Activated effector memory CD4-positive, alpha-beta T cell treated with anti-CD3 and anti-CD28 coated beads, Interleukin-2, amount 50 U/mL, for 16 hours (primary cell): ENCODE measurements at regions not wholly inside any gene's neighbourhood (a gene's known extent, or its start where the extent isn't known, plus 50 kb on each side); places are given as distances from the start of the nearest gene placed in this dataset.
"Not testable (repeated sequence)": the region's sequence is repeated elsewhere in the genome, so short reads cannot be mapped to it uniquely, and the experiment has no call there.

ENCODE experiments used
- DNase-seq: peaks from one replicate; pipeline ENCODE4 v3.0.0-alpha.2; 2020

- DNase-seq = no peak
These were observed 603.7 kb upstream of the CAMK1G start for GRCh38 chr1:208979776-208980175.

GRCh38 chr1:208980605-208981004 lies 602.9 kb upstream of the CAMK1G start:
- no peak for DNase-seq

GRCh38 chr1:208985231-208985630 lies 598.3 kb upstream of the CAMK1G start:
- no peak for DNase-seq

GRCh38 chr1:208988811-208989222 lies 594.7 kb upstream of the CAMK1G start:
- DNase-seq = no peak

GRCh38 chr1:208990456-208990855 lies 593.1 kb upstream of the CAMK1G start:
- DNase-seq = no peak

GRCh38 chr1:208997053-208997452 lies 586.5 kb upstream of the CAMK1G start:
- not testable (repeated sequence) for DNase-seq

GRCh38 chr1:208997726-208998312 lies 585.7 kb upstream of the CAMK1G start:
- no peak for DNase-seq

GRCh38 chr1:209008586-209008985 lies 574.9 kb upstream of the CAMK1G start:
- no peak for DNase-seq

- no peak for DNase-seq
These were observed 572.9 kb upstream of the CAMK1G start for GRCh38 chr1:209010475-209011230.

- DNase-seq = no peak
These were observed 570.9 kb upstream of the CAMK1G start for GRCh38 chr1:209012443-209013196.

GRCh38 chr1:209015092-209015491 lies 568.4 kb upstream of the CAMK1G start:
- no peak for DNase-seq

GRCh38 chr1:209021622-209022021 lies 561.9 kb upstream of the CAMK1G start:
- DNase-seq = no peak

GRCh38 chr1:209023790-209024189 lies 559.7 kb upstream of the CAMK1G start:
- DNase-seq = no peak

GRCh38 chr1:209029737-209030136 lies 553.8 kb upstream of the CAMK1G start:
- no peak for DNase-seq

GRCh38 chr1:209030454-209031167 lies 552.9 kb upstream of the CAMK1G start:
- DNase-seq = no peak

GRCh38 chr1:209037064-209037463 lies 546.5 kb upstream of the CAMK1G start:
- DNase-seq = no peak

- no peak for DNase-seq
These were observed 545.2 kb upstream of the CAMK1G start for GRCh38 chr1:209038316-209038715.

GRCh38 chr1:209038735-209039134 lies 544.8 kb upstream of the CAMK1G start:
- no peak for DNase-seq

GRCh38 chr1:209040351-209040750 lies 543.2 kb upstream of the CAMK1G start:
- no peak for DNase-seq

GRCh38 chr1:209041927-209042326 lies 541.6 kb upstream of the CAMK1G start:
- DNase-seq = no peak

GRCh38 chr1:209042413-209042812 lies 541.1 kb upstream of the CAMK1G start:
- DNase-seq = no peak

- no peak for DNase-seq
These were observed 538.0 kb upstream of the CAMK1G start for GRCh38 chr1:209045331-209046057.

GRCh38 chr1:209046058-209046417 lies 537.5 kb upstream of the CAMK1G start:
- DNase-seq = no peak
